ENCODE measurements at regions not wholly inside any gene's neighbourhood (a gene's known extent, or its start where the extent isn't known, plus 50 kb on each side); places are given as distances from the start of the nearest gene placed in this dataset.
A peak's percentile ranks its signal among the peaks of the same experiment; 100 is the strongest.

DNA sequence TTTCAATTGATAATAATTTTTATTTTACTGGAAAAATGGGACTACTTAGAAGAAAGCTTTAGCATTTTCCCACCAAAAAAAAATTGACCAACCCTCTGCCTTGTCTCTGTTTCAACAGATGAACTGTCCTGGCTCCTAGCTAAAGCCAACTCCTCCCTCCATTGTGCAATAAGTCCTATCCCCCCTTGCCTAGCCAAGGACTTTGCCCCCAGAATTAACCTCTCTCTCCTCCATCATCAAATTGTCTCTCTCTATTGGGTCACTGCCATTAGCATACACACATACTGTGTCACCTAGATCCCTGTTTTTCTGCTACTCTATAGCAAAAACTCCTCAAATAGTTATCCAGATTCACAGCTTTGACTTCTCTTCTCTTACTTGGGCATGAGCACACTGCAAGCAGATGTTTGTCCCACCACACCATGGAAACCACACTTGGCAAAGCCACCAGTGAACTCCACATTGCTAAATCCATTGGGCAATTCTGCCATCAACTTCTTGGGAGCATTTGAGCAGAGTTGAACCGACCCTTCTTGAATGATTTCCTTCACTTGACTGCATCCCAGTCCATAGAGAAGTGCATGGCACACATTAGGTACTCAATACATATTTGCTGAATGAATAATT is 91.4 kb upstream of the NEBL start:
- no peak for DNase-seq (ENCODE audit: low read depth)

DNA sequence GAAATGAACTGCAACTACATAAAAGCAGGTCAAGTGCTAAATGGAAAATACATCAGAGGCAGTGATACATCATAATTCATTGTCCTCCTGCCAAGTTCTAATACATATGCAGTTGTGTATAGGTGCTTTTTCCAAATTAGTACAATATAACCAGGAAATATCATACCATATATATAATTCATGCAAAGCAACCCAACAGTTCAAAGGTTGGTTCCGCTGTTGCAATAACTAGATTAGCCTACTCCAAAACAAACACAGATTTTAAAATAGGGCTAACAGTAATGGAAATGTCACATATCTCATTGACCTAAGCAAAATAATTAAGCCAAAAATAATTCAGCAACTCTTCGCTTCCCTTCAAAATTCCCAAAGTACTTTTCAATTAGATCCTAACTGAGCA is 88.9 kb upstream of the NEBL start:
- DNase-seq (ENCODE audit: low read depth): no peak

DNA sequence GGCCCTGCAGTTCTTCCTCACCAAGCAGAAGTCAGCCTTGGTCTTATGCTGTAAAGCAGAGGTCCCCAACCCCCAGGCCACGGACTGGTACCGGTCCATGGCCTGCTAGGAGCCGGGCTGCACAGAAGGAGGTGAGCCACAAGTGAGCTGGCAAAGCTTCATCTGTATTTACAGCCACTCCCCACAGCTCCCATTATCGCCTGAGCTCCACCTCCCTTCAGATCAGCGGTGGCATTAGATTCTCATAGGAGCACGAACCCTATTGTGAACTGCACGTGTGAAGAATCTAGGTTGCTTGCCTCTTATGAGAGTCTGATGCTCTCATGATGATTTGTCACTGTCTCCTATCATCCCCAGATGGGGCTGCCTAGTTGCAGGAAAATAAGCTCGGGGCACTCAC is 87.6 kb upstream of the NEBL start:
- DNase-seq (ENCODE audit: low read depth): no peak

DNA sequence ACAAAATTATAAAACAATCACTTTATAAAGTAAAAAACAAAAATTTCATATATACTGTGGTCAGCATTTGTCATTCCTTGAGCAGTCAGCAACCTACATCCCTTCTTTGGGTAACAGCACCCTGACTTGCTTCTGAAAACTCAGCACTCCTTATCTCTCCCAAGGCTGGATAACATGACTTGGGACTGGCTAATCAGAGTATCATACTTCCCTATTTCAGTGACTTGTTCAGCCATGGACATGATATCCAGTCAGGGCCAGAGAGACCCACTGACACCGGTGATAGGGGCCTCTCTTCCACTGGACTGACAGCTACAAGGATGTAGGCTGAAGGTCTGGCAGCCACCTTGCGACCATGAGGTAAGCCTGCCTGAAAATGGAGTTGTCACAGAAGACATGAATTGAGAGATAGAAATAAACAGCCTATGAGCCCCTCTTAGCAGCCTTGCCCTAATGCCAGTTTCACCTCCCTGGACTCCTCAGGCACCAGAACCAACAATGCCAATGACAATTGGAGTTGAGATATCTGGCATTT is 84.4 kb upstream of the NEBL start:
- no peak for DNase-seq (ENCODE audit: low read depth)

DNA sequence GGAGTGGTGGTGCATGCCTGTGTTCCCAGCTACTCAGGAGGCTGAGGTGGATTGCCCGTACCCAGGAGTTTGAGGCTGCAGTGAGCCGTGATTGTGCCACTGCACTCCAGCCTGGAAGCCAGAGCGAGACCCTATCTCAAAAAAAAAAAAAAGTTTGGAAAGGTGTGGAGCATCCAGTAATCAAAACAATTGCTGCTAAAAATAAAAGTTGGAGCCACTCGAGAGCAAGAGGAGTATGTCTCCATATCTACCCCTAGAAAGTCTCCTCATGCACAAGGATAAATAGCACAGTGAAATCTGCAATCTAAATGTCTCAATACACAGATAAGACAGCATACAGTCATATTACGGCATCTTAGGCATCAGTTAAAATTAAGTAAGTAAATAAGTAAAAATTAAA is 81.5 kb upstream of the NEBL start:
- no peak for DNase-seq (ENCODE audit: low read depth)

DNA sequence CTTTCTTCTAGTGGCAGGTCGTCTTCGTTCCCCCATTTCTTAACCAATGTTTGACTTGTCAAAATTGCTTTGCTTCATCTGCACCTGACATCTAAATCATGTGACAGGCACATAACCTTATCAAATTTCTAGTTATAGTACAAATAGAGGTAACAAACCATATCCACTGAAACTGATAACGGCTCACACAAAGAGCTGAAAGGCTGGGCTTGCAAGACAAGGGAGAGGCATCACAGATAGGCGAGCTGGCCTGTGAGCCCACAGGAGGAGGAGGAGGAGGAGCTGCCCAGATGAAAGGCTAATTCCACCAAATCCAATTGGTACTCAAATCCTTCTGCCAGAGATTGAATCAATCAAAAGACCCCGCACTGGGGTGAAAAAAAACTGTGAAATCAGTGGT is 80.2 kb upstream of the NEBL start:
- no peak for DNase-seq (ENCODE audit: low read depth)

DNA sequence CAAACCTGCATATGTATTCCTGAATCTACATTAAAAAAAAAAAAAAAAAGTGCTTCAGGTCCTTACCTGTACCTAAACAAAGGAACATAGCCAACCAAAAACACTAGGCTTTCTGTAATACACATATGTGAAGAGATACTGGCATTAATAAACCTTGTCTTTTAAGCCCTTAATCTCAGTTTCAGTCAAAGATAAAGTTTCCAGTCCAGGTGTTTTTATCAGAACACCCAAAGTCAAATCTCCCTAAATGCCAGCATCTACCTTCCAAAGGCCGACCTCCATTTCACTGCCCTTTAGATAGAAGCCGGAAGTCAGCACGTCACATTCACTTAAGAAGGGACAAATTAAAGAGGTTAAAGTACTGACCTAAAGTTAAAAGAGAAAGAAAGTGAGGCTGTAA is 79.8 kb upstream of the NEBL start:
- no peak for DNase-seq (ENCODE audit: low read depth)

DNA sequence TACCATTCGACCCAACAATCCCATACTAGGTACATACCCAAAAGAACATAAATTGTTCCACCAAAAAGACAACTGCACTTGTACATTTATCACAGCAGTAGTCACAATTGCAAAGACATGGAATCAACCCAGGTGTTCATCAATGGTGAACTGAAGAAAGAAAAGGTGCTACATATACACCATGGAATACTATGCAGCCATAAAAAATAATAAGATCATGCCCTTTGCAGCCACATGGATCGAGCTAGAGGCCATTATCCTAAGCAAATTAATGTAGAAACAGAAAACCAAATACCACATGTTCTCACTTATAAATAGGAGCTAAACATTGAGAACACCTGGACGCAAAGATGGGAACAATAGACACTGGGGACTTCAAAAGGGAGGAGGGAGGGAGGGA is 79.3 kb upstream of the NEBL start:
- DNase-seq (ENCODE audit: low read depth): no peak

DNA sequence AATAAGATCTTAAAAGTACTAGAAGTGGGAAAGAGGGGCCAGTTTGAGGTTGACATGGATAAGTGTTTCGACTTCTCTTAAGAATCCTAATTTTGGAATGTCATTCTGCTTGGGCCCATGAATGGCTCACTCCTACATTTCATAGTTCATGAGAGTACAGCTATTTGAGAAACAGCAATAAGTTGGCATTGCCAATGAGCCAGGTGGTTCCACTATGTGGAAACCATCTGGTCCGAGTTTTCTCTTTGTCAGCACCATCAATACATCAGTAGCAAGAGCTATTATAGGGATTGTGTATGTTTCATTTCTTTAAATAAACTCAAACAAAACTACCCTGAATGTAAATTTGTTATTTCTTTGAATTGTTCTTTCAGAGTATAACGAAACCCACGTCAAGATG is 78.1 kb upstream of the NEBL start:
- DNase-seq (ENCODE audit: low read depth): no peak

DNA sequence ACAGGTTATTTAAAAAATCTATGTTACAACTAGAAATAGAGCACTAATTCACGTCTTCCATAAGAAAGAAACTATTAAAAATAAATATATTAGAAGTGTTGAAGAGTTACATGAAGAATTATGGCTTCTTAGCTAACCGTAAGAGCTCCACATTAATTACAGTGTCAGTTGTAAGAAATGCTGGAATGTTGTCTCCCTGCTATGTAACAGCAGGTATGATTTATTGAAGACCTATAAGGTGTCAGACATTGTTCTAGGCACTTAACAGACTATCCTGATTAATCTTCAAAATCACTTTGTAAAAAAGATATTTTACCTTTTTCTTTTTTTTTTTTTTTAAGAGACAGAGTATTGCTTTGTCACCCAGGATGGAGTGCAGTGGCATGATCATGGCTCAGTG is 75.8 kb upstream of the NEBL start:
- no peak for DNase-seq (ENCODE audit: low read depth)

DNA sequence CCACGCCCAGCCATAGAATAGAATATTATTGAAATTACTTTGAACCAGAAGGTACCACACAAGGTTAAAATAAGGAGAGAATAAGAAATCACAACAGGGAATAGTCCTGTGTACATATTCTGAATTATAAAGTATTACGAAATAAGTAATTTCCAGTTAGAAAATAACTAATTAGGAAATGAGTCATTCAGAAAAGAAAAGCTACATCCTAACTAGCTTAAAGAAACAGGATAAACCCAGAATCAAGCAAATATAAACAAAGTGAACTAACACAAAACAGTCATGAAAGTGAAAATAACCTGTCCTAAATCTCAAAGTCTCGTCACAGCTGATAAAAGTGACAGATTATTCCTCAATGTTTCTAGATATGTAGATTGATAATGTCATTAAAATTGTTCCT is 74.8 kb upstream of the NEBL start:
- no peak for DNase-seq (ENCODE audit: low read depth)

DNA sequence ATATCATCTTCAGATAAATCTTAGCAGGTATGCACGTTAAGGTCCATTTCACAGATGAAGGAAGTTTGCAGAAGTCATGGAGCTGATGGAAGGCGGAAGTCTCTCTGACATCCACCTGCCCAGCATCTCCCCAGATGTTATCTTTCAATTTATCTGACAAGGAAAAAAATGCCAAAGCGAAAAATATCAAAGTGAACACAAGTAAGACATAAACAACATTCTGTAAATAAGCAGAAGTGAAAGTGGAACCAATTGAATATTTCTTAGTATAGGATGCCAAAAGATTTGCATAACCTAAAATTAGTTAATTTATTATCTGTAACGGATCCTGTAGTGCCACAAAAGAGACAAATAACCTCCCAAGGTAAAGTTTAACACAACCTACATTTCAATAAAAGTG is 73.6 kb upstream of the NEBL start:
- DNase-seq (ENCODE audit: low read depth): no peak

DNA sequence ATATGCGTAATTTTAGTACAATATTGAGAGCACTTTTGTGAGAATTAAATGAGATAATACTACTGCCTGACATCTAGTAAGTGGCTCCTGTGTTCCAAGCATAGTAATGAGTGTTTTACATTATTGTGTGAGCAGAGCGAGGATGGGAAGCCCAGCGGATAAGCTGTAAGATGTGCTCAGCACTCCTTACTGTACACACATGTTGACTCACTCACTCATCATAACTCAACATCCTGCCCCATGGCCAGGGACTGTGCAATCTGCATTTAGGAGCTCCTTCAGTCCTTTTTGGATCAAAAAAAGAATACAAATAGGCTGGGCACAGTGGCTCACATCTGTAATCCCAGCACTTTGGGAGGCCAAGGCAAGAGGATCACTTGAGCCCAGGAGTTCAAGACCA is 72.9 kb upstream of the NEBL start:
- DNase-seq (ENCODE audit: low read depth): peak; percentile 67

DNA sequence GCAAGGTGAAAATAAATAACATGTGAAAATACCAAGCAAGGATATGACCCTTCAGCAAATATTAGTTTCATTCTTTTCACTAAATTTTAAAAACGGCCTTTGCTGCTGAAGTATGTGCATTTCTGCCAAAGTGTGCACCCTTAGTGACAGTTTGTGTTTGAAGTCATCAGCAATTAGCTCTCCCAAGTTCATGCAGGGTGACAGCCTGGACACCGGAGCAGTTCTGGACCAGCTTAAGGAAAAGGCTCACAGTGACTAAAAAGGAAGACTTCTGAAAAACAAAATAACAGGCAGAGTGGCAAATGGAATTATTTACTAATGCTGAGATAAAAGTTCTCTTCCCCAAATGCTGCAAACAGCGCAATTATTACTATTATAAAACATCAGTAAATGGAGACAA is 69.3 kb upstream of the NEBL start:
- DNase-seq (ENCODE audit: low read depth): no peak

DNA sequence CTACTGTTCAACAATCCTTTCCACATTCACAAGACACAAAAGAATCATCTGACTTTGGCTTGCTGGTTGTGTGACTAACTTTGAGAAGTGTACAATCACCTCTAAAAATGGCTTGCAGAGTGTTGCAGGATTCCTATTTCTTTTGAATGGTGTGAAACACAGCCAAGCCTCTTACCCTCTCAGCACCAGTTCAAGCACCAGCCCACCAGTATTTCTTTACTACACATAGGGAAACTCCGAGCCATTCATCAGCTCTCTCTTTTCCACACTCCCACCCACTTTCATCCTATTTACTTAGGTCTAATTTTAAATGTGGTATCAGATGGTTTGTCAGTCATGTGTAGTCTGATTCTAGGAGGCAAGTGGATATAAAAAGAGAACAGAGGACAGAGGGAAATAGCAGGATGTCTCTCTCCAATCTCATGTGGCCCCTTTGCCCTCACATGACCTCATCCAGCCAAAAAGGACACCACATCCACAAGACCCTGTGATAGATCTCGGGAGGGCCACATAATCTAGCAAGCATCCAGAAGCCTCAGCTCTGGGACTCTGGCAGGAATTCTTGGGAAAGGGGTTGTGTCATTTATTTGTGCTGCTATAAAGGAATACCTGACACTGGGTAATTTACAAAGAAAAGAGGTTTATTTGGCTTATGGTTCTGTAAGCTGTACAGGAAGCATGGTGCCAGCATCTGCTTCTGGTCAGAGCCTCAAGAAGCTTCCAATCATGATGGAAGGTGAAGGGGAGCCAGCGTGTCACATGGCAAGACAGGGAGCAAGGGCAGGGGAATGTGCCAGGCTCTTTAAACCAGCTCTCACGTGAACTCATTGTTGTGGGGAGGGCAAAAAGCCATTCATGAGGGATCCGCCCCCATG is 66.8 kb upstream of the NEBL start:
- no peak for DNase-seq (ENCODE audit: low read depth)

DNA sequence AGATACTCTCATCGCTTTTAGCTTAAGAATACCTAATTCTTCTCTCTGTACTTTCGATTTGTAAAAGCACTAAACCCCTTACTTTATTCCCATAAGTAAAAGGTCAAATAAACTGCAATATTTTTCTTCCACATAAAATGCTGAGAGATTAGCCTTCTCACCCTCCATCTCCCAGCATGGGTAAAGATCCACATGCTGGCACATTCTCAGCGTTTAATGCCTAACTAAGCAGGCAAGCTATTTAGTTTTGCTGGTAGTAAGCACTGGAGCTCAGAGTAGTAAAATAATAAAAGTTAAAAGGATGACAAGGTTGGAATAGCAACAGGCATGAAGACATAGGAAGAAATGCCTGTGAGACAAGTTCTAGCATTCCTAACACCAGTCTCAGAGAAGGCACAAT is 65.9 kb upstream of the NEBL start:
- DNase-seq (ENCODE audit: low read depth): no peak

DNA sequence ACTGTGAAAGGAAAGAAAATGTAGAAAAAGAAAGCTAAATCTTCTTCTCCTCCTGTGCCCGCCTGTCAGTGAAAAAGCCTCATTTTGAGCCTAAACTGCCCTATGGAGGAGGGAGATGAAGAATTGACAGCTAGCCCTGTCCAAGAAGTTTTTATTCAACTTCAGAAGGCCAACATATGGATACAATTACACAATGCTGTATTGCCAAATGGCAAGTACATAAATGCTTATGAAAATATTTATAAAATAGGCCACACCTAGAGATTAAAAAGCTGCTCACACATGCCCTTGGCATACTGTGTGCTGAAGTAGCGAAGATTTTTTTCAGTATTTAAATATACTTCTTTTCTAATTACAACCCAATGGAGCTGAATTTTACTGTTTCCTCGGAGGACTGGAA is 65.1 kb upstream of the NEBL start:
- DNase-seq (ENCODE audit: low read depth): no peak

DNA sequence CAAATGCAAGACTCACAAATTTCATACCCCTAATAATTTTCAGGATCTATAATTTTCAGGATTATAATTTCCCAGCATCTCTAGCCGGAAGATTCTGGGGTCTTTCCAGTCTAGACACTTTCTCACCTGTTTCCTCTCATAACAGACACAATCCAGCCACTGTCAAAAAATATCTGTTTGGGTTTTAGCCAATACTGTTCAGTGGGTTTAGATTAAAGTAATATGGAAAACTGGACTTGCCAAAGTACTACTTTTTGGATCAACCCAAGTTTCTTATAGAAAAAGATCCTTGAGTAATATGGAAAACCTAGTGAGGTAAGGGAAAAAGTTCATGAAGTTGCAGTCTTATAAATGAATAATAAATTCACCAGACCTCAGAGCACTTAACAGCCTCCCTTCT is 62.1 kb upstream of the NEBL start:
- DNase-seq (ENCODE audit: low read depth): no peak

DNA sequence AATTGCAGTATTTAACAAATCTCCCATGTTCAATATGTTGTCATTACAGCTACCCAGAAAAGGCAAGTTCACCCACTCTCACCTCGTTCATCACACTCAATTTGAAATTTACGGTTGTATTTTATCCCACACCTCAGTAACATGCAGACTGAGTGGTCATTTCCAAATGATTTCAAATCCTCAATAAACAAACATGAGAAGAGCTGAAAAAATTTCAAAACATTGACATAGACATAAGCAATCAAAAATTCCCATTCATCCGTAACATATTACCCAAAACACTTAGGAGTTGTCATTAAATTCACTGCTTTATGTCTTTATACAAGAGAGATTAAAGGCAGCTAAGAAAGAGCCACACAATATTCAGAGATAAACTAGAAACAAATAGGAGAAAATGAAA is 61.7 kb upstream of the NEBL start:
- no peak for DNase-seq (ENCODE audit: low read depth)

DNA sequence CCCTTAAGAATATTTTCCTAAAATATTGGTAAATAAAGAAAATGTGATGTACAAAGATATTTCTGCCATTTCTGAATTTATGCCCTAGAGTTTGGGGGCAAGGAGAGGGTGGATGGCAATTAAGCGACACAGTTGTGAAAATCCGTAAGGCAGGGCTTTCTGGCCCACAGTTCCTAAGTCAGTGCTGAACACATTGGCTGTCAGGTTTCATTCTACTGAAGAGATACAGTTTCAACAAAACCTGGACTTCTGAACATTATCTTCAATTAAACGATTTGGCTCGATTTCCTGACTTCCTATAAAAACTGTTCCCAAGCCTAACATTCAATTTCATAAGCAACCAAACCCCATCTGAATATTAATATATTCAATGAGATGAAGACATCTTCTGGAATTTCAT is 61.1 kb upstream of the NEBL start:
- DNase-seq (ENCODE audit: low read depth): no peak

DNA sequence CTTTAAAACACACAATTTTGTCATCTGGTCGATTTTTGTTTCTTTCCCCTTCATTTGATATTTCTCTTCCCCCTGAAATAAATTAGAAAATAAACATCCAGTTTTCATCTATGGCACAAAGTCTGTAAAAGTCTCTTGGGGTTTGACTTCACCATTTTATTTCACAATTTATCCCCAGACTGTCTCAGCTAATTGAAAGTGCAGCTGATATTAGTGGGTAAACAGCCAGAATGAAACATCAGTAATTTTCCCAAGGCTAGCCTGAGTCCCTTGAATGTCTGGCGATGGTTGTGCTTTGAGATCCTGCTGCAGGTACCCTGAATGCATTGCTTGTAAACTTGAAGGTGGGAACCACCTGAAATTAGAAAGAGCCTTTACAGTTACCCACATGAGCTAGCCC is 60.6 kb upstream of the NEBL start:
- no peak for DNase-seq (ENCODE audit: low read depth)

DNA sequence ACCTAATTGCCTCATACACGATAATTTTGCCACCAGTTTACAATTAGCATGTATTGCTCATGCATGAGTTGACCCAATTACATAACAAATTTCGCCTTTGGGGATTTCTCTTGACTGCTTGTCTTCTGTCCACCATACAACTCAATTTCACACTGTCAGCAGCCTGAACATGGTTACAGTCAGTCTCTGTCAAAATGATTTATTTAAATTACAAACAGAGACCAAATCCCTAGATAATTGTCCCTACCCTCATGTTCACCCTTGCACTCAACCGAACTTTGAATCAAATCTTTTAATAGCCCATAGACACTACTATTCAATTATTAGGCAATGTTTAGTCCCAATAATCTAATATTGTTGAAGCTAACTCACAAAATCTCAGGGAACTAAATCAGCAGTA is 59.7 kb upstream of the NEBL start:
- DNase-seq (ENCODE audit: low read depth): no peak

DNA sequence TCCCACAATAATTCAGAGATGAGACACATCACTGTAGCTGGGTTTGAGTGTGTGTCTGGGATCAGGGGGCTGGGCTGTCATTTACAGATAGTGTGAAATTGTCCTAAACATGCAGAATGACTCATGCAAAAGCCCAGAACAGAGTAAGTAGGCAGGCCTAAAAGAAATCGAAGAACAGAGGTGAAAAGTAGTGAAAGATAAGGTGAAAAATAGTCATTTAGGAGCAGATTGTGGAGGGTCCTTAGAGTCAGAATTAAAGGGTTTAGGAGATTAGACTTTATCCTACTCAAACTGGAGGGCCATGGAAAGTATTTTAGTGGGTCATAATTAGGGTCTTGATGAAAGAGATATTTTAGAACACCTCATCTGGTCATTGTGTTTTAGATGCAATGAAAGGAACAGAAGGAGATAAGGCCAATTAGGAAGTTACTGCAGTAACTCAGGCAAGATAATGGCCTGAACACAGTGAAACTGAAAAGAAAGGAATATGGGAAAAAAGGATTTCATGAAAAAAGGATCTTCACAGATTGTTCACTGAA is 58.3 kb upstream of the NEBL start:
- DNase-seq (ENCODE audit: low read depth): no peak
